GM04504 (cell line): ENCODE measurements at regions not wholly inside any gene's neighbourhood (a gene's known extent, or its start where the extent isn't known, plus 50 kb on each side); places are given as distances from the start of the nearest gene placed in this dataset.
"Not testable (repeated sequence)": the region's sequence is repeated elsewhere in the genome, so short reads cannot be mapped to it uniquely, and the experiment has no call there.

Experiments
- DNase-seq: peaks from one replicate; pipeline ENCODE4 v3.0.0-alpha.2; 2012; ENCODE audit warnings: low read depth

DNA sequence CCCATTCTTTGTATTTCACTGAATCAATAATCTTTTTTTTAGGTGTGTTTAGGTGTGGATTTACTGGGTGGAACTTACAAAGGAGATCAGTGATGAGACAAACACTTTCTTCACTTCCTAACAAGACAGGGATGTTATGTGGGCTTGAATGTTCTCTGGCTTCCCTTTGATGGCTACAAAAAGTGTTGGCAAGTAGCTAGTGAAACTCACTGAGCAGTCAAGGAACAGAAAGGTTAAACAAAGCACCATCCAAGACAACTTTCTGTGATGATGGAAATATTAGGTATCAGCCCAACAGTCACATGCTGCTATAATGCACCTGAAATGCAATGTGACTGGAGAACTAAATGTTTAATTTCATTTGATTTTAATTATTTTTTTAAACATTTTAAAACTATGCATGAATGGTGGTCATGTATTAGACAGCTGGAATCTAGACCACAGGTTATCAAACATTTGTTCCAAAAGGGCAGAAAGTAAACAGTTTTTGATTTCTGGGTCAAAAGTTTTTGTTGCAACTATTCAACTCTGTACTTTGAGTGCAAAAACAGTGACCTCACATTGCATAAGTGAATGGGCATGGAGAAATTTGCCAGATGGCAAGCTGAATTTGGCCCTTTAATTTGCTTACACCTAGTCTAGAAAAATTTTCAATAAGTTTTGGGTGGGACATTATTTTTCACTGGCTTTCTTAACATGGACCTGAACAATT, 1272.7 kb upstream of the TMEFF2 start:
- DNase-seq: no peak

DNA sequence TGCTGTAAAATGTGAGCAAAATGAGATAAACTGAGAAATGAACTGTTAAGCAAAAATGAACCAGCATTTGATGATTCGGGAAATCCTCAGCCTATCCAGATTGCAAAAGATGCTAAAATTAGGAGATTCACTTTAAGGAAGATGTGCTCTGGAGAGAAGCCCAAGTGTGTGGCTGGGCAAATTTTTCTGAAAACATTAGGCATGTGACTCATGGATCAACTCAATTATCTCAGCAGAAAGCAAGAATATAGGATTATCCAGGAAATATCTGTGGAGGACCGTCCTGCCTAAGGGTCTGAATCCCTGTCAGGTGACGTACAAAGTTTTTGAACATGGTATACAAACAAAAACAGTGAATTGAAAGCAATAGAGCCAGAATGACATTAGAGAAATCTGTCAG, 1268.3 kb upstream of the TMEFF2 start:
- DNase-seq: peak; percentile 30

DNA sequence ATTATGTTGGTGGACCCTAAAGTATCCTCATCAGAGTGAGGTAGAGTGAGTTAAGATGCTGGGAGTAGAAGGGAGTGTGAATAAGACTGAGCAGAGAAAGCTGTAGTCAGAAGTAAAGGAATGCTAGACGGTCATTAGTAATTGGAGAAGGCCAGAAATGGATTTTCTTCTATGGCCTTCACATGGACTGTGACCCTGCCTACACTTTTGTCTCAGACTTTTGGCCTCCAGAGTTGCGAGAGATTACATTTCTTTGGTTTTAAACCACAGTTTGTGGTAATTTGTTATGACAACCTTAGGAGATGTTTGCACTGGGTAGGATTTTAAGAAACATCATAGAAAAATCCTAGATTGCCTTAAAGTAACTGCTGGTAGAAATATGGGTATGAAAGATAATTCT, 1267.7 kb upstream of the TMEFF2 start:
- peak; percentile 25 for DNase-seq

DNA sequence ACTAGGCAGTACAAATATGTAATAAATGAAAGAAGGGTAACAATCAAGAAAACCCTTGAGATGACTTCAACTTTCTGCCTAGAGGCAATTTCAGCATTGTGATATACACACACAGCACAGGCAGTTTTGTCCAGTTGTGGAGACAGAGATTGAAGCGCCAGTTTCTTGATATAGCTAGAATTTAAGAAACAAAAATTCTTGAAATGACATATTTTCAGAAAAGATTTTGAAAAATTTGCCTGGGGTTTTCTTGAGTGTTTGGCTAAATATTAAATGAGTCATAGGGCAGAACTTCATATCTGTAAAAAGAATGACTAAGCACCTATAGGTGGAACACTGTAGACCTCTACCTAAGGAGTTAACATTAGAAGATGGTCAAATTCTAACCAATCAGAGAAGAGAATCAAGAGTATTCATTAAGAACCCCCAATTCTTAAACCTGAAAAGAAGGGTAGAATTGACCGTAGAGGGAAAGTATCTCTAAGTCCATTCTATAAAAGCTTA, 1266.8 kb upstream of the TMEFF2 start:
- DNase-seq: no peak

DNA sequence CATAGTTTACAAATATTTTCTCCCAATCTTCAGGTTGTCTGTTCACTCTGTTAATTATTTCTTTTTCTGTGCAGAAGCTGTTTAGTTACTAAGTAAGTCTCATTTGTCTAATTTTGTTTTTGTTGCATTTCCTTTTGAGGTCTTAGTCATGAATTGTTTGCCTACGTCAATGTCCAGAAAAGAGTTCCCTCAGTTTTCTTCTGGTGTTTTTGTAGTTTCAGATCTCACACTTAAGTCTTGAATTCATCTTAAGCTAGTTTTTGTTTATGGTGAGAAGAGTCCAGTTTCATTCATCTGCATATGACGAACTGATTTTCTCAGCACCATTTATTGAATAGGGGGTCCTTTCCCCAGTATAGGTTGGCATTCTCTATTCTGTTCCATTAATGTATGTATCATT, 1252.2 kb upstream of the TMEFF2 start:
- DNase-seq: no peak

DNA sequence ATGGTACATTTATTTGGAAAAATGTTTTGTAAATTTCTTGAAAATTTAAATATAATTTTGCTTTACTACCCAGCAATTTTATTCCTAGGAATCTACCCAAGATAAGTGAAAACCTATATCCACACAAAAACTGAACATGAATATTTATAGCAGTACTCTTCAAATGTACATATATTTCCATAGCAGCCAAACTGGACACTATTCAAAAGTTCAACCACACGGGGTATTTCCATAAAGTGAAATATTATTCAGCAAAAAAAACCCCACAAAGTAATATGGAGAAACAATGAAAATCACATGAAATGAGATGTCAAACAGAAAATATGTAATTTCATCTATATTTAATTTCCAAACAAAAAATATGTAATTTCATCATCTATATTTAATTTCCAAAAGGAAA, 1247.6 kb upstream of the TMEFF2 start:
- no peak for DNase-seq

DNA sequence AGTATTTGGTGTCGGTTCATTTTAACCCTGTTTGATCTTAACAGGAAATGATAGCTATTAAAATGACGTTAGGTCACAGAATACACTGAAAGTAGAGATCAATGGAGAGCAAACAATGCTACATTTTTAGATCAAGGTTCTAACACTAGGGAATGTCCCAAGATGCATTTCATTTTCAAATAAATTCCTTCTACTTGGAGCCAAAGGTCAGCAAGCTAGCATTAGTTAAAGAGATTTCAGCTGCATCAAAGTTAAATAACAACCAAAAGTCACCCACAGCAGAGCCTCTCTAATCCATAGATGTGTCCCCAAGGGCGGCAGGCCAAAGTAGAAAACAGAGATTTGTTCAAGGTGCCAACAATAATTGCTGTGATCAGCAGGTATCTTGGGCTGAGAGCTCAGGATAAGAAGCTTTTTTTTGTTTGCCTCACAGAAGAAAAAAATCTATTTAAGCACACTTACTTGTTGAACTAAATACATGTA, 1233.6 kb upstream of the TMEFF2 start:
- DNase-seq: no peak

DNA sequence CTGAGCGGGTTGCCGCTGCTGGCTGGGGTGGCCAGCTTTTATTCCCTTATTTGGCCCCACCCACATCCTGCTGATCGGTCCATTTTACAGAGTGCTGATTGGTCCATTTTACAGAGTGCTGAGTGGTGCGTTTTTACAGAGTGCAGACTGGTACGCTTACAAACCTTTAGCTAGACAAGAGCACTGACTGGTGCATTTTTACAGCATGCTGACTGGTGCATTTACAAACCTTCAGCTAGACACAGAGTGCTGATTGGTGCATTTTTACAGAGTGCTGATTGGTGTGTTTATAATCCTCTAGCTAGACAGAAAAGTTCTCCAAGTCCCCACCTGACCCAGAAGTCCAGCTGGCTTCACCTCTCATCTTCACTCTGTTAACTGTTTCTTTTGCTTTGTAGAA, 1217.6 kb upstream of the TMEFF2 start:
- not testable (repeated sequence) for DNase-seq

DNA sequence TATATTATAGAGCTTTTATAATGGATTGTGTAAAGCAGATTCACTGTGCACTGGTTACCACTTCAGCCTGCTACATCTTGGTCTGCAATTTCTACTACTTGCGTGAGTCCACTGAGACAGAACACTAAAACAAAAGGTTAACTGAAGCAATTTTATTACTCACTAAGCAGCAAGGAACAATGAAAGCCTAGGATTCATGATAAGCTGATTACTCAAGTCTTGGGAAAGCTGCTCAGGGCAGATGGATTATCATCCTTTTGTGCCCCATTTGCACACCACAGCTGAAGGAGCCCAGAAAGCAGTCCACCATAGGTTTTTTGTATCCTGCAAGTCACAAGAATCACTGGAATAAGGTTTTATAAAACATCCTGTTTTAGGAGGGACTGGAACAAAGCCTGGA, 1215.2 kb upstream of the TMEFF2 start:
- DNase-seq: no peak

DNA sequence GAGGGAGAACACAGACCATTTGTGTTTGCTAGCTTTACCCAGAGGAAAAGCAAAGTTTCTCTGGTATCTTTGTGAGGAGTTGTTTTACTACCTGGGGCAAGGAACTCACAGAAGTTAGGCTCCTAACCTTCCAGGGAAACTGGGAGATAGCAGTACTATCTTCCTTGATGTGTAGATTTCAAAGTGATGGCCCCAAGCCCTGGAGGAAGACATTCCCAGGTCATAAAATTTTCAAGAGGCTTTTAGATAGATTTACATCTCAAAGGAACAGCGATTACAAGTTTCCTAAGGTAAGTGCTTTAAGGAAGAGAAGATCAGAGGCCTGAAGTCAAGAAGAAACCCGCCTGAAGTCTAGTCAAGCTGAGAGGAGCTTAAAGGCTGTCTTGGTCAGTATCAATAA, 1187.8 kb upstream of the TMEFF2 start:
- no peak for DNase-seq

DNA sequence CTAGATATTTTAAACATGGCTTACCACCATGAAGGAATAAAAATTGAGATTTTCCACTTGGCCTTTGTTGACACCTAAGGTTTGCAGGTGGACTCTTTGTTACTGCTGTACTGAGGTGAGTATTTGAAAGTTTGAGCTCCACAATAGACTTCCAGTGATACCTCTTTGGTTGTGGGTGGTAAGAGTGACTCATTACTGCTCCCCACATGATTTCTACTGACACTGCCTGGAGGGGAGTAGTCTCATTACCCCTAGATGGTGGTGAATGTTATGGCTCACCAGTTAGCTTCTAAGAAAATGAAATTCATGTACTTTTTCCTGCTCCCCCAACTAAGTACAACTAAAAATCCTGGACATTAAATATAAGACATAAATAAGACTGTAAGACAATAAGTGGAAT, 1183.1 kb upstream of the TMEFF2 start:
- DNase-seq: no peak

DNA sequence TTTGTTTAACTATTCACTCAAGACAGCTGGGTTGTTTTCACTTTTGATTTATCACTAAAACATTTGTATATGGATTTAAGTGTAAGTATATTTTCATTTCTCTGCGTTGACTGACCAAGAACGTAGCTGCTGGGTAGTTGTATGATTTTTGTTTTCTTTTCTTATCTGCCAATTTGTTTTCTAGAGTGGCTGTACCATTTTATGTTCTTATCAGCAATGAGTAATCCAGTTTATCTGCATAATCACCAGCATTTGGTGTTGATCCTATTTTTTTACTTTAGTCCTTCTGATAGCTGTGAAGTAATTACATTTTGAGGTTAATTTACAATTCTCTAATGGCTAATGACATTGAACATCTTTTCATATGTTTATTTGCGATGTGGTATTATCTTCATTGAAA, 1178.4 kb upstream of the TMEFF2 start:
- no peak for DNase-seq

DNA sequence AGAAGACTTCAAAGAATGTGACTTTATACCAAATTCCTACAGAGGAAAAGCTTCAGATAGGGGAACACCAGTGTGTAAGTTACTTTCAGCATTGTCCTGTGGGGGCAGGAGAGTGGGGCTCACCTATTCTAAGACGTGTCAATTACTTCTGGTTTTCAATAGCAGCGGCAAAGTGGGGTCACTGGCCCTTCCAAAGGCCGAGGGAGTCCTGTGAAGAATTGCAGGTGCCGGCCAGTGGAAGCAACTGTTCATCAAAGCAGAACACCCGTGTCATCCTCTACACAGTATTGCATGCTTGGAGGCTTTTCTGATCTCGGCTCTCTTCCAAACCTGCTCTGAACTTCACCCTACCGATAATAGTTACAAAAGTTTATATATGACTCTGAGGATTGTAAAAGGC, 1176.5 kb upstream of the TMEFF2 start:
- no peak for DNase-seq

DNA sequence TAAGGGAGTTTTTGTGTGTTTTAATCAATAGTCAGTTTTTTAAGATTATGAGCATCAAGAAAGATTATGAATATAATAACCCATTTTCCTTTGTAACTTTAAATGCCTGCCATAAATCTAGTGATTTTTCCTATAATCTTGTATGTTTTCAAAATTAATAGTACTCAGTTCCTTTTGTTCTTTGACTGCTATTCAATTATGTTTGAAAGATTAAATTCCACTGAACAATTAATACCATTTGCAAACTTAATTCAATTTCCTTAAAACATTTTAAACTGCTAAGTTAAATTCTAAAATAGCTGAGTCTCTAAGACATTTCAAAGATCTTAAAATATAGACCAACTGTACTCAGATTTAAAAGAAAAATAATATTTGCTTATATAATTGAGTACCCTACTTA, 1173.9 kb upstream of the TMEFF2 start:
- no peak for DNase-seq

DNA sequence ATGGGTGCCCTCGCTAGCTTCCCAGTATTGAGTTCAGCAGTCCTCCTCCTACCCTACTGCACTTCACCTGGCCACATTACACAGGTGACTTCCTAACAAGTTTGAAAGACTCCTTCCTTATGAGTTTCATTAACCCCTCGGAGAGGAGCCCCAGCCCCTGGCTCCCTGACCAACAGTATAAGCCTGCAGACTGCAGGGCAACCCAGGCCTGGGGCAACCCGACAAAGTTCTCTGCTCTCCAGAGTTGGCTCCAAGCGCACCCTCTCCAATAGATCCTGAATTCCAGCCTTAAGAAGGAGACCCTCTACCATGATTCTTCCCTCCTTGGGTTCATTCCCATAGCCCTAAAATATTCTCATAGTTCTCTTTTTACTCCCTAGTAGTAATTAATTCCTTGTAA, 1162.8 kb upstream of the TMEFF2 start:
- DNase-seq: no peak

DNA sequence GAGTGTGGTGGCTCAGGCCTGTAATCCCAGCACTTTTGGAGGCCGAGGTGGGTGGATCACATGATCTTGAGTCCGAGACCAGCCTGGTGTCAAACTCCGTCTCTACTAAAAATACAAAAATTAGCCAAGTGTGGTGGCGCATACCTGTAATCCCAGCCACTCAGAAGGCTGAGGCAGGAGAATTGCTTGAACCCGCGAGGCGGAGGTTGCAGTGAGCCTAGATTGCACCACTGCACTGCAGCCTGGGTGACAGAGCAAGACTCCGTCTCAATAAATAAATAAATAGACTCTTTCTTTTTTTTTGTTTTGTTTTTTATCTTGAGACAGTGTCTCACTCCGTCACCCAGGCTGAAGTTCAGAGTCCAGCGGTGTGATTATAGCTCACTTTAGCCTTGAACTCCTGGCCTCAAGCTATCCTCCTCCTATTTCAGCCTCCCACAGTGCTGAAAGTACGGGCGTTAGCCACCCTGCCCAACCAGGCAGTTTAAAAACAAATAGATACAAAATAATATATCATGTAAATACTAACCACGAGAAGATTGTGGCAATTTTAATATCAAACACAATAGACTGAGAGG, 1158.0 kb upstream of the TMEFF2 start:
- DNase-seq: not testable (repeated sequence)

DNA sequence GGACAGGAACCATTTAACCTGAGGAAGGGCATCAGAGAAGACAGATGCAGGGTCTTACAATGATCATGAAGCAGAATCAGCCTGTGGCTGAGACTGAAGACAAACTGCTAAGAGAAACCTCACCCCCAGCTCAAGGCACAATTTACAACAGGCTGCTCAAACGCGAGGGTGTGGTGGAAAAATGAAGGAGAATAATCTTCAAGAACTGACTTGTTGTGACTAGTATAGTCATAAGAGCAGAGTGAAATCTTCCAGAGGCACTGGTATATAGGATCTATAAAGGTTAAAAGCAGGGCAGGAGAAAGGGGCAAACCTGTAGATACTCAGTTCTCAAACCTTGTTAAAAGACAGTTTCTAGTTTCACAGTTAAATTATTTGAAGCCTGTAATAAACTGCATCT, 1155.8 kb upstream of the TMEFF2 start:
- DNase-seq: no peak

DNA sequence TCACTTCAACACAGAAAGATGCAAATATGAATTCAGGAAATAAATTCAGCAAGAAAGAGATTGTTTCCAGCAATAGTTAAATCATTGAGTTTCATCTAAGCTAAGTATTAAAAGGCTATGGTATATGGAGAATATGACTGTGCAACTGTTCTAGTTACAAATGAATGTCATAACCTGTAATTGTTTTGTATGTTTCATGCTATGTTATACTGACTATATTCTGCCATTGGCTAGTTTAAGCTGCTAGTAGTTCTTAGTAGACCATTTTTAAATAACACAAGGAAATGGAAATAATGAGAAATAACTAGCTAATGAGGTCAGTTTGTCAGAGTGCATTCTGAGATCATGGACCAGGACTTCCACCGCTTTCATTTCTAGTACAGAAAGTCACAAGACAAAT, 1154.9 kb upstream of the TMEFF2 start:
- DNase-seq: no peak

DNA sequence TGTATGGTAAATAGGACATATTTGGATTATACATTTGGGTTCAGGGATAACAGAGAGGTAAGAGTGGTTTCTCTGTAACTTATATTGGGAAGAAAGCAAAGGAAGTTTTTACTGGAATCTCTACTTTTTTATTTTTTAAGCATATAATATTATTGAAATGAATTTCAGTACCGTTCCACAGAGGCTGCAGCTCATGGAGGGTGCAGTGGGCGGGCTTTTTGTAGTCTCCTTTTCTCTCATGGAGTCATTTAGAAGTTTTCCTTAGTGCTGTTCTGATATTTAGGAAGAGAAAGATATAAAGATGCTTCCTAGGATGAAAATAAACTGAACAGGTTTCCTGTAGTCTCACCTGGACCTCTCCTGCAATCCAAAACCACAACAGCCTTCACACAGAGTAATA, 1153.3 kb upstream of the TMEFF2 start:
- no peak for DNase-seq

DNA sequence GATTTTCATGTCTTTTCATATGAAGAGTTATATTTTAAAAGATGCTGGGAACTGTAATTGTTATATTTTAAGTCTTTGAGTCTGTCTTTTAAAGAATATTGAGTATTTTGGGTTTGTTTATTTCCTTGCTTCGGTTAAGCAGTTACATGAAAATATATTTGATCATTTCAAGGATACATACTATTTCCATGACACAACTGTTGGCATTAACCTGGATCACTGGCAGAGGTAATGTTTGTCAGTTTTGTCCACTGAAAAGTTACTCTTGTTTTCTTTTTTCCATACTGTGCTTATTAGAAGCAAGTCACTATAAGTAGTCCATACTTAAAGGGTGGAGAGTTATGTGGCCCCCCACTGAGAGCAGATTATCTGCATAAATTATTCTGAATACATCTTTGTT, 1142.0 kb upstream of the TMEFF2 start:
- no peak for DNase-seq

DNA sequence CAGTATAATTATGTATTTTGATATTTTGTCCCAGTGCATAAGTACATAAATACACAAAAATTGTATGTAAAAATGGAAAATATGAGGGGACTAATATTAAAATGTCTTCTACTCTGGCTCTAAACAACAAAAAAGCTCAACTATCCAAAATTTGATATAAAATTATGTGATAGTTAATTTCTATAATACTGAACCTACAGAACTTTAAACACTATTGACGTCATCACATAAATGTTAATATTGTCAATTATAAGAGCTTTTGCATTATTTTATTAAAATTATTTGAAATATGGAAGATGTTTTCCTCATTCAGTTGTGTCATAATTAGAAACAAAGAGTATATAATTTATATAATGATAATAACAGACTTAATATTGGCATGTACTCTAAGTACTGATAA, 1139.7 kb upstream of the TMEFF2 start:
- no peak for DNase-seq

DNA sequence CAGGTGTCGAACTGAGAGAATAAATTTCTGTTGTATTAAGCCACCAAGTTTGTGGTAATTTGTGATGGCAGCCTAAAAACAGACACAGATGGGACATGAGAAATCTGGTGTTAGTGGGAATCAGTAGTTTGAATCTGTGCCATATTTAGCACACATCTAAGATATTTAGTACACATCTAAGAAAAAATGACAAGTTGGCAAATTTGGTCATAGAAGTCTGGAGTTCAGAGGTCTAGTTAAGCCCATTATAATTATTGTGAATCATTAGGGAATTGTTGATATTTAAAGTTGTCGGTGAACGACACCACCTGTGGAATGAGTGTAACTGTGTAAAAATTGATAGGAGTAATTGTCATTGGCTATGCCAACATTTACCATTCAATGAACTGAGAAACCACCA, 1138.8 kb upstream of the TMEFF2 start:
- DNase-seq: no peak

DNA sequence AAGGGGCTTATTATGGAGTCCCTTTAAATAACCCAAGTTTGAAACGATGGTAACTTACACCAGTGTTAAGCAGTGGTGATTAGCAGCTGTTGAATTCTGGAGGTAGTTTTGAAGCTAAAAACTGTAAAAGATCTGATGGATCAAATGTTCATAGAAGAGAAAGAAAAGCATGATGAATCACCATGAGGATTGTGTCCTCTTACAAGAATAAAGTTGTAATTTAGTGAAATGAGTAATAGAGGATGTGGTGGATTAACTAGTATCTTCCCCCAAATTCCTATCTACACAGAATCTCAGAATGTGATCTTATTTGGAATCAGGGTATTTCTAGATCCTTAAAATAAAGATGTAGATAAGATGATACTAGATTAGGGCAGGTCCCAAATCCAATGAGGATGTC, 1138.2 kb upstream of the TMEFF2 start:
- no peak for DNase-seq

DNA sequence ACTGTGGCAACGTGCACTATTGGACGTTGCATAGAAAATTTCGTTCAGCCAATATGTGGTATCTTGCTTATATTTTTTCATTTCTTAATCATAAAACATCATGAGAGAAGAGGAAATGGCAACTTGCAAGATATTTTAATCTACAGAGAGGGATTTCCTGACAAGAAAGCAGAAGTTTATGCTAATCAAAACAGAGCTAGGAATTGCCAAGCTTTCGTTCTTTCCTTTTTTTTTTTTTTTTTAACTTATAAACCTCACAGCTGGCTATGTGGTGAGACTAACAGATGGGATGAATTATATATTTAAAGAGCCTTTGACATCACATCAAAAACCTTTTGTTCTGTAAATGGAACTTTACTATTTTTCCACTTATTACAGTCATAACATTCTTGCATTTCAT, 1136.9 kb upstream of the TMEFF2 start:
- no peak for DNase-seq
